GM12878 (cell line): ENCODE measurements at regions not wholly inside any gene's neighbourhood (a gene's known extent, or its start where the extent isn't known, plus 50 kb on each side); places are given as distances from the start of the nearest gene placed in this dataset.

Source experiments
- CEBPB ChIP-seq, 2 experiments: fragments of 150-350 bp in 1 of 2; IDR thresholded peaks; 2 replicates each; pipeline ENCODE4 v1.6.1; 2012 to 2014; ENCODE audit warnings: low read depth in 2 of 2, low read length in 2 of 2, borderline replicate concordance in 1 of 2, inconsistent platforms in 1 of 2
- CHD2 ChIP-seq: IDR thresholded peaks from 2 replicates; pipeline ENCODE4 v1.6.1; 2011; ENCODE audit warnings: low read depth, low read length, improper control_type of control experiment, borderline replicate concordance
- CREM ChIP-seq: IDR thresholded peaks from 2 replicates; pipeline ENCODE4 v1.6.1; 2014; ENCODE audit warnings: antibody characterized with exemption, low read depth
- EGR1 ChIP-seq, 2 experiments: IDR thresholded peaks; 1 replicate in 1 of 2; 2 replicates in 1 of 2; pipeline ENCODE4 v1.6.1; 2011 to 2012; ENCODE audit warnings: low read depth in 2 of 2, low read length in 2 of 2, borderline replicate concordance in 1 of 2, mild to moderate bottlenecking in 1 of 2, moderate library complexity in 1 of 2
- ETV6 ChIP-seq, 2 experiments: fragments of 450-650 bp in 1 of 2; IDR thresholded peaks in 1 of 2; conservative IDR thresholded peaks in 1 of 2; 2 replicates each; pipeline ENCODE4 v1.6.1; 2014; ENCODE audit warnings: antibody characterized with exemption in 1 of 2, borderline replicate concordance in 1 of 2, low read depth in 1 of 2, mild to moderate bottlenecking in 1 of 2, moderate library complexity in 1 of 2
- EZH2 ChIP-seq: IDR thresholded peaks from 2 replicates; pipeline ENCODE4 v1.6.1; 2012; ENCODE audit warnings: low read depth, mild to moderate bottlenecking, control low read depth, inconsistent platforms, low read length, borderline replicate concordance; ENCODE audit not compliant: control insufficient read depth
- FOXM1 ChIP-seq: IDR thresholded peaks from 2 replicates; pipeline ENCODE4 v1.6.1; 2012; ENCODE audit warnings: low read depth, mild to moderate bottlenecking, inconsistent platforms, low read length, moderate library complexity
- HDGF ChIP-seq: fragments of 450-650 bp; IDR thresholded peaks from 2 replicates; pipeline ENCODE4 v1.6.1; 2016; ENCODE audit warnings: antibody characterized with exemption
- RB1 ChIP-seq: fragments of 450-650 bp; formaldehyde crosslinking; IDR thresholded peaks from 2 replicates; pipeline ENCODE4 v1.6.1; 2017; ENCODE audit warnings: mild to moderate bottlenecking, borderline replicate concordance
- SPI1 ChIP-seq: IDR thresholded peaks from 2 replicates; pipeline ENCODE4 v1.6.1; 2011; ENCODE audit warnings: low read depth, mild to moderate bottlenecking, low read length, moderate library complexity, borderline replicate concordance; ENCODE audit not compliant: insufficient read depth
- ZBED1 ChIP-seq: IDR thresholded peaks from 2 replicates; pipeline ENCODE4 v1.6.1; 2016; ENCODE audit warnings: borderline replicate concordance
- TF ChIP-seq, protein P1 (sequence below): IDR thresholded peaks from 2 replicates; pipeline ENCODE4 v1.6.1; 2012; ENCODE audit warnings: low read depth, low read length, improper control_type of control experiment

DNA sequence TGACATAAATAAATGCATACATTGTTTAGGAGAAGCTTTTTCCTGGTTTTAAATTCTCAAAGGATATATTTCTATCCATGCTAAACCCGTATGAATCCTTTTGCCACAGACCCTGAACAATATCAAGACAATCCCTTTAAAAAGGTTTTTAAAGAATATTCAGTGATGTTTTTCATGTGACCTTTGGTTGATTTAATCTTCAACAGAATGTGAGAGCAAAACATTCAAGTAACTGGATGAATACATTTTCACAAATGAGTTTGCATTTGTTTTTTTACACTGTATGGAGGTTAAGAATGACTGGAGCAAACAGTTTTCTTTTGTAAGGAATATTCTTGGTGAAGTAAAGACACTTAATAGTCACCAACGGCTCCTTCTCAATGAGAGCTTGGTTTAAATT is 139.4 kb upstream of the CWC22 start:
- TF ChIP-seq, protein P1, sequence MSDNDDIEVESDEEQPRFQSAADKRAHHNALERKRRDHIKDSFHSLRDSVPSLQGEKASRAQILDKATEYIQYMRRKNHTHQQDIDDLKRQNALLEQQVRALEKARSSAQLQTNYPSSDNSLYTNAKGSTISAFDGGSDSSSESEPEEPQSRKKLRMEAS, result no peak
- no peak for TF ChIP-seq CEBPB (IDR thresholded peaks at IDR 0.05; ENCODE audit: borderline replicate concordance in 1 of 2, low read depth in 2 of 2, low read length in 2 of 2)
- TF ChIP-seq FOXM1, result no peak
- no peak for TF ChIP-seq EGR1 (IDR thresholded peaks at IDR 0.05; ENCODE audit: borderline replicate concordance in 1 of 2, low read depth in 2 of 2, low read length in 2 of 2)
- TF ChIP-seq HDGF, result no peak
- no peak for TF ChIP-seq CREM
- no peak for TF ChIP-seq ZBED1
- TF ChIP-seq SPI1, result no peak
- no peak for TF ChIP-seq ETV6 (conservative IDR thresholded peaks at IDR 0.05 in 1 of 2, IDR thresholded peaks at IDR 0.05 in 1 of 2; ENCODE audit: borderline replicate concordance in 1 of 2, low read depth in 1 of 2)
- TF ChIP-seq RB1, result no peak
- TF ChIP-seq CHD2, result no peak
- no peak for TF ChIP-seq EZH2
